Stimulated activated CD8-positive, alpha-beta memory T cell treated with anti-CD3 and anti-CD28 coated beads, Interleukin-15, amount 100 ng/mL, for 1 hour (primary cell): ENCODE measurements at regions not wholly inside any gene's neighbourhood (a gene's known extent, or its start where the extent isn't known, plus 50 kb on each side); places are given as distances from the start of the nearest gene placed in this dataset.

Source experiments
- DNase-seq: peaks from one replicate; pipeline ENCODE4 v3.0.0-alpha.2; 2020; ENCODE audit warnings: low read depth

DNA sequence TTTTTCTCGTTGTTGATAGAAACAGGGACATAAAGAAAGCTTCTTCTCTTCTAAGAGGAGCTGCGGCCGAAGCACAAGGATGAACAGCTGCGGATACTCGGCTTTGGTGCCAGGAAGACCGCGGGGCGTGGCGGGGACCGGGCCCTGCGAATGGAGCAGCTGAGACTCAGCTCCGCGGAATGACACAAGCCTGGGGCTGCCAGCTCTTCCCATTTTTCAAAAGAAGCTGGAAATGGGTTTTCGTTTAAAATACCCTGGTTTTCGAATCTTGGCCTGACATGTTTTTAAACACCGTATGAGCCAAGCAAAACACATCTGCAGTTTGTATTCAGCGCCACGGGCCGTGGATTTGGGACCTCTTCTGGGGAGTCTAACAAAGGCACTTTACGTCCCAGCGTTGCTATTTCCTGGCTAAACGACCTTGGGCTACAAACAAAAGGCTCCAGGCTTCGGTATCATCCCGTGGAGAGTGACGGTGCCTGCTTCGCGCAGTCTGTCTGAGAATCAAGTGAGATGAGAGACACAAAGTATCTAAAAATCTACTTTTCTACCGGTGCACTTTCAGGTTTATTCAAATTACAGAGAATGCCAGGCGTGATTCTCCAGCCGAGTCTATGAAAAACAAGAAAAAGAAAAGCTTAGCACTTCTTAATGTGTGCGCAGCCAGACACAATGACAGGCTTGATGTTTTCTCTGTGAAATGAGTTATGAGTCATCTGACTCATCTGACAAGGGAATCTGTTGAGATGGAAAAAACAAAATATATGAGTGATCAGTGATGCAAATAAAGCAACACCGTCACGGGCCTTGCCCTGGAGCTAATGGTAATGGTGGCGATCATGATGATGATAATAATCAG lies 114.0 kb upstream of the TMEM132D start:
- DNase-seq, result no peak

DNA sequence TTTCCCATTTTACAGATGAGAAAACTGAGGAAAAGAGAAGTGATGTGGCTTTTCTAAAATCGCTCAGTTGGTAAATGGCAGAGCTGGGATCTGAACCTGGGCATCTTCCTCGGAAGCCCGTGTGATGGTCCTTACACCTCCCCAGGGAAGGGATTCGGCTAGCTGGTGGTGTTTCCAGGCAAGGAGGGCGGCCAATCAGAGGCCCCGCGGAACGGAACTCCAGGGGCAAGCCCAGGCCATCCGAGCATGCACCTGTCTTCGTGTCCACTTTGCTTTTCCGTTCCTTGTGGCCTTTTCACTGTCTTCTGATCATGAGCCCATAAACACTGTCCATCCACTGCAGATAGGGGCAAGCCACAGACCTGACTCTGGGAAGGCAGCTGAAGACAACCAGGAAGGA lies 114.8 kb upstream of the TMEM132D start:
- DNase-seq, result no peak

DNA sequence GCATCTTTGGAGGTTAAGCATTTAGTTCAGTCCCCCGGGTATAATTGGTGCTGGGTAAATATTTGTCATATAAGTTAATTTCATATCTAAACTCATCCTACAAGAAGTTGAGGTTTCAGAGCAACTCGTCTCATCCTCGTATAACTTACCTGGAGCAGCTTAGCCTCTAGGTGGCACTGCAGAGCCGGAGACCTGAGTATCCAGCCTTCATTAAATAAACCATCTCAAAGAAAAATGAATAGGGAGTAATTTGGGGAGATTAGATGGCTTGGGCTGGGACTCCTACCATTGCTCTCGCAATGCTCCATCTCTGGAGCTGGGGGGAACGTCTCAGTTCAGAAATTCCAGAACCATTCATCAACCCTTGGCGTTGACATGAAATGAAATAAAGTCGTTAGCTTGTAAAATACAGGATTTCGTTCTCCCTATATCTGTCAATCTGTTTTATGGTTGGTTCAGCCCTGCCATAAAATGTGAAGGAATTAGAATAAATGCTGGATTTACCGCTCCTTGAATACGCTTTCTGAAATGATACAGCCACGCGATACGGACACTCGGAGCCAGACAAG lies 122.9 kb upstream of the TMEM132D start:
- no peak for DNase-seq

DNA sequence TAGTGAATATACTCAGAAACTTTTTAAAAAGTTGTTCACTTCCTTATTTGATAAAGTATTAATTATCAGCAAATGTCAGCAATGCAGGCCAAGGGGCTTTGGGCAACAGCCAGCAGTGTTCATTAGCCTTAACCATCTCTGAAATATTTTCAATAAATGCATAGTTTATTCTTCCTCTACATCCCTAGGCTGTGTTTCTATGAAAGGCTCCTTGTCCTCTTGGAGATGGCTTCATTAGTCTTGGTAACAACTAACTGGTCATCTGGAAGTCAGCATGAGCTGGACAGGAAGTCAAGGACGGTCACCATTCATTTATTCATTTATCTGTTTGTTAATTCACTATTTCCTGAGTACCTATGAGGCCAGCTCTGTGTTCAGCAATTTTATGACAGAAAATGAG lies 124.0 kb upstream of the TMEM132D start:
- no peak for DNase-seq

DNA sequence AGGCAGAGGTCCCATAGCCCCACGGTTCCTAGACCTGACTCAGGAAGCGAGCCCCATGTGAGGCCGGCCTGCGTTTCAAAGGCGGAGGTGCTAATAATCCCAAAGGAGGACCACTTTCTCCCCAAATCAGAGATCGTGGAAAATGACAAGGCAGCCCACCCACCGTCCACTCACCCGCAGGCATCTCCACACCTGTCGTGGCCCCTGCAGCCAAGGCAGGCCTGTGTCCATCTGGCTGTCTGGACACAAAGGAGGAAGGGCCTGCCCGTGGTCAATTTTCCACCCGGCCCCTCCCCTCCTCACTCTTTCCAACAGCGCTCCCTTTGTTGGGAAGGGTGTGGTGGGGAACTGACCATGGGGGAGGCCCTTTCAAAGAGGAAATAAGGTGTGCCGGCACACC lies 125.3 kb upstream of the TMEM132D start:
- no peak for DNase-seq

- DNase-seq, result no peak
Measured at GRCh38 chr12:130031041-130031440, 127.2 kb upstream of the TMEM132D start.

DNA sequence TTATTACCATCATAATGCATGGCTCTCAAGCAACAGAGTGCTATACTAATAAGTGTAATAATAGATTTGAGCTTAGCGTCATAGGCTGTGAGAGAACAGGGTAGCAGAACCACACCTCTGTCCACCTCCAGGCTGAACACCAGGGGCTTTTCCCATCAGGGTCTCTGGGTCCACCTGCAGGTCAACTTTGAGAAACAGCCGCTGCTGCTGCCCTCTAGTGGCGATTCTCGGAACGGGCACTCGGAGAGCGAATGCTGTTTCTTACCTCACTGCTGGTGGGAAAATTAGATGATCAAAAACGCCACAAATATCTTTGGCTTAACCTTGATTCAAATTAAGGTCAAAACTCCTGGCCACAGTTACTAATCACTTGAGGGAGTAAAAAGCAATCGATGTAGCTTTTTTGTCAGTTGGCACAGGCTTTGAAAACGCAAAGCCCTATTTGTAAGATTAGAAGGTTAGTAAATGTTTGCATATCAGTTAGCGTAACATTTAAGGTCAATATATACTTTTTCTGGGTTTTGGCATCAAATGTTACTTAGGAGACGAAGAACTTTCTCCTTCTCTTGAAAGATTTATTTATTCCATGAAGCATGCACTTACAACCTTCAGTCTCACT lies 127.9 kb upstream of the TMEM132D start:
- DNase-seq, result peak; percentile 41

GRCh38 chr12:130041983-130042812 lies 120.1 kb upstream of the FZD10 start:
- DNase-seq, result no peak

GRCh38 chr12:130043685-130044406 lies 118.4 kb upstream of the FZD10 start:
- DNase-seq, result no peak

- DNase-seq, result no peak
Measured at GRCh38 chr12:130044991-130045621, 117.2 kb upstream of the FZD10 start.

DNA sequence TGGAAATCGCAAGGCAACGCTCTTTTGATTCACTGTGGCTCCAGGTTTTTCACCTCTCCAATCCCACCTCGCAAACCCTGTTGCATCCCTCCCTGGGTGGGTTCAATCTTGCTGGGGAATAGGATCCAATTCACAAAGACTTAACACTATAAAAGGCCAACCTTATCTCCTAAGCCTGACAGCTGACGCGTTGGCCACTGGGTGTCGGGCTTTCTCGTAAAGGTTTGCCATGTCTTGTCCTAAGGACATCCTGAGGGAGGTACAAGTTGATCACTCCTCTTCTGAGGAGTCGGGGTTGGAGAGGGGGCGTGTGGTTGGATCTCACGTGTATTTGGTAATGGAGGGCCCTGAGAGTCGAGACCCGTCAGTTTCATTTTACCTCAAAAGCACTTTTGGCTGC lies 112.6 kb upstream of the FZD10 start:
- DNase-seq, result no peak

DNA sequence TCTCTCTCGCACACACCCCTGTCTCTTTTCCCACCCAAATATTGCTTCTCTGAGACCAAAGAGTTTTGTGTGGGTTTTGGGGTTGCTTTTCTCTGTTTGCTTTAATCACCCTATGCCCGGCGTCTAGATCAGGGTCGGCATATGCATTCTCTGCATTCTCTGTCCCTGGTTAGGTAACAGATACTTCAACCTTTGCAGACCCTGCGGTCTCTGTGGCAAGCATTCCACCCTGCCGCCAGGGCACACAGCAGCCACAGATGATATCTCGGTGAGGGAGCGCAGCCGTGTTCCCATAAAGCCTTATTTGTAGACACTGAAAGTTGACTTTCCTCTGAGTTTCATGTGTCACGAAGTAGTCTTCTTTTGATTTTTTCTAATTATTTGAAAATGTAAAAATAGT lies 110.4 kb upstream of the FZD10 start:
- DNase-seq, result no peak

- no peak for DNase-seq
Measured at GRCh38 chr12:130053651-130054069, 108.6 kb upstream of the FZD10 start.

- DNase-seq, result no peak
Measured at GRCh38 chr12:130054803-130055202, 107.5 kb upstream of the FZD10 start.

GRCh38 chr12:130058926-130059472 lies 103.3 kb upstream of the FZD10 start:
- no peak for DNase-seq

DNA sequence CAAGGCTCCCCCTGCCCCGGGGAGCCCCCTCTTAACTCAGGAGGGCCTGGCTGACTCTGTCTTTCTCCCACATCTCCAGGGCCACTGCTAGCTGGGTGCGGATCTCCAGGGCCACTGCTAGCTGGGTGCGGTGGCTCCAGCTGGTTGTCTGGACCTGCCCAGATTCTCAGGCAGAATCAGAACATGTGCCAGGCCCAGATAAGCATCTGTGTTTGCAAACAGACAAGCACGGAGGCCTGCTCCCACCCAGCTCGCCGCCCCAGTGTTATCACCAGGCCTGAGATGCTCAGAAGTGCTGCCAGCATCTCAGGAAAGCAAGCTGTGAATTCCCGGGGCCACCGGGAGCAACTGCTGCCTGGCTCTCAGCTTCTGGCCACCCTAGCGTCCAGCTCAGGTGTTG lies 98.4 kb upstream of the FZD10 start:
- no peak for DNase-seq

GRCh38 chr12:130064999-130065398 lies 97.3 kb upstream of the FZD10 start:
- no peak for DNase-seq

- no peak for DNase-seq
Measured at GRCh38 chr12:130066742-130067141, 95.5 kb upstream of the FZD10 start.

DNA sequence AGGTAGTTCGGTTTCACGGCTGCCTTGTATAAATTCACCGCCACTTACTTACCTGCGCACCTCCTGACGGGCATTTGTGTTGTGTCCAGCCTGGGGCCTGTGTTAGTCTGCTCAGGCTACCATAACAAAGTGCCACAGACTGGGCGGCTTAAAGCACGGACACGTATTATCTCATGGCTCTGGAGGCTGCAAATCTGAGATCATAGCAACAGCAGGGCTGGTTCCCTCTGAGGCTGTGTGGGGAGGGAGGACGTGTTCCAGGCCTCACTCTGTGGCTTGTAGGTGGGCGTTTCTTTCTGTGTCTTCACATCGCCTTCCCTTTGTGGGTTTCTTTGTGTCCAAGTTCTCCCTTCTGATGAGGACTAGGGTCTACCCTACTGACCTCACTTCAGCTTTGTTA lies 93.5 kb upstream of the FZD10 start:
- no peak for DNase-seq

- no peak for DNase-seq
Measured at GRCh38 chr12:130070126-130070611, 92.1 kb upstream of the FZD10 start.

- no peak for DNase-seq
Measured at GRCh38 chr12:130073721-130074120, 88.5 kb upstream of the FZD10 start.
